Thymus (tissue), 11 donors: ENCODE measurements at regions not wholly inside any gene's neighbourhood (a gene's known extent, or its start where the extent isn't known, plus 50 kb on each side); places are given as distances from the start of the nearest gene placed in this dataset.

Source experiments
- DNase-seq, 9 donors: peaks; one replicate each; pipeline ENCODE4 v3.0.0-alpha.2; 2013; ENCODE audit warnings: low spot score in 9 of 9, low read depth in 6 of 9, missing footprints in 1 of 9
- H3K27ac ChIP-seq, 2 donors: one replicate each; pipeline ENCODE4 v1.5.1; 2013; ENCODE audit warnings: control low read depth in 1 of 2, low read depth in 1 of 2, low read length in 1 of 2, mild to moderate bottlenecking in 1 of 2, moderate library complexity in 1 of 2
- H3K27me3 ChIP-seq, 2 donors: one replicate each; pipeline ENCODE4 v1.5.1; 2013; ENCODE audit warnings: low read length in 1 of 2; ENCODE audit not compliant: control insufficient read depth in 2 of 2, insufficient read depth in 1 of 2
- H3K36me3 ChIP-seq, 2 donors: one replicate each; pipeline ENCODE4 v1.5.1; 2013; ENCODE audit warnings: low read length in 1 of 2, mild to moderate bottlenecking in 1 of 2, moderate library complexity in 1 of 2; ENCODE audit not compliant: control insufficient read depth in 2 of 2, insufficient read depth in 2 of 2
- H3K4me1 ChIP-seq, 2 donors: one replicate each; pipeline ENCODE4 v1.5.1; 2013; ENCODE audit warnings: low read length in 2 of 2; ENCODE audit not compliant: control insufficient read depth in 2 of 2, insufficient read depth in 2 of 2
- H3K4me3 ChIP-seq, 2 donors: one replicate each; pipeline ENCODE4 v1.5.1; 2013; ENCODE audit warnings: low read length in 2 of 2, control low read depth in 1 of 2, mild to moderate bottlenecking in 1 of 2
- H3K9me3 ChIP-seq, 2 donors: one replicate each; pipeline ENCODE4 v1.5.1; 2013; ENCODE audit warnings: low read length in 1 of 2, mild to moderate bottlenecking in 1 of 2; ENCODE audit not compliant: control insufficient read depth in 2 of 2, insufficient read depth in 1 of 2
- WGBS: extraction: QIAGEN DNeasy Blood & Tissue Kit; methylation state at CpG from one replicate; pipeline ENCODE4 v1.1.7; 2013; 5-methylcytosine and 5-hydroxymethylcytosine counted together
- donor health status: healthy.

DNA sequence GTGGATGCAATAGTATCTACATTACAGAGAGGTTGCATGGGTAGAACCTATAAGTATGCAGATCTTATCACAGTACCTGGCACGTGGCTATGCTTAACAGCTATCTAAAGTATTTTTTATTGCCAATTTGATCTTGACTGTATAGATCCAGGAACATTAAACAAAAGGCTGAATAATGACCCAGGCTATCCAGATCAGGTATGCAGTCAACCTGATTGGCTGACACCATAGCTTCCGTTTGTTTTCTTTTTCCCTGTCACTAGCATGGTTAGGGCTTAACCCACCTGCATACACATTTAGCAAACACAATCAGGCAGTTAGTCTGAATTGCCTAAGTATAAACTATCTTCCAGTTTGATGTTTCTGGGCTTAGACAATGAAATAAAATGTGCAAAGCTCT lies 264.9 kb upstream of the PLXNA2 start:
- H3K27ac ChIP-seq = no peak overlapping the region
- H3K36me3 ChIP-seq = no peaks in the 10 kb centered on the region
- no peaks in the 10 kb centered on the region for H3K4me1 ChIP-seq
- no peak overlapping the region for H3K4me3 ChIP-seq
- WGBS = 76% methylated on average over 2 of the region's 2 CpGs
- no peaks in the 10 kb centered on the region for H3K27me3 ChIP-seq
- H3K9me3 ChIP-seq = no peaks in the 10 kb centered on the region
- no peak for DNase-seq

DNA sequence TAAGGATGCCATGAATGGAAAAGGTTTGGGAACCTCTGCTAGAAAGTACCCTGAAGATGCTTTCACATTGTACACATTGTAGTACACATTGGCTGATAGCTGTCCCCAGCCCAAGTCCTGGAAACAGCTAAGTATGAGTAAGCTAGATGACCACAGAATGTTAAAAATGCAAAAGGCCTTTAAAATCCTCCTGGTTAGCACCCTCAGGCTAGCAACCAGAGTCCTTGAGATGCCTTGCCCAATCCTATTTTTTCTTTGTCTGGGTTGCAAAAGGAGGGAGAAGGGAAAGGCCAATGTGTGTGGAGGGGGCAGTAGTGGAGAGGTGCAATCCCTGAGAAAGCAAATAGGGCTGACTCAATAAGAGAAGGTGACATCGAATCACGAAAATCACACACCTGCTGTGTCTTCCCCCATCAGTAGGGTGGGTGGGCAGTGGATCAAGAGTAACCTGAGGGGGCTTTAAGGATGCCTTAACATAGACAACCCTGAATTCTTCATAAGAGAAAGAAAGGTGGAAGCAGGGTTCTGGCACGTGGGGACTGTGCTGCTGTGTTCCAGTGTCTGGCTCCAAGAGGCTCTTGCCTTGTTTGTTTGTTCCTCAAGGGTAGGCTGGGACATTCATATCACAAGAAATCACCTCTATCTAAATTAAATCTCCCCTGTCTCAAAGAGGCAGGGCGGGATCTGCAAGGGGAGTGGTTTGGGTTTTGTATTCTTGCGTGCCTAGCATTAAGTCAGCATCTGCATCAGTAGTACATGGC lies 266.2 kb upstream of the PLXNA2 start:
- H3K27me3 ChIP-seq = no peaks in the 10 kb centered on the region
- H3K4me3 ChIP-seq = no peak overlapping the region
- WGBS = 92% methylated on average over 5 of the region's 5 CpGs
- H3K36me3 ChIP-seq = no peaks in the 10 kb centered on the region
- no peaks in the 10 kb centered on the region for H3K9me3 ChIP-seq
- DNase-seq = no peak
- H3K4me1 ChIP-seq = no peaks in the 10 kb centered on the region
- no peak overlapping the region for H3K27ac ChIP-seq

DNA sequence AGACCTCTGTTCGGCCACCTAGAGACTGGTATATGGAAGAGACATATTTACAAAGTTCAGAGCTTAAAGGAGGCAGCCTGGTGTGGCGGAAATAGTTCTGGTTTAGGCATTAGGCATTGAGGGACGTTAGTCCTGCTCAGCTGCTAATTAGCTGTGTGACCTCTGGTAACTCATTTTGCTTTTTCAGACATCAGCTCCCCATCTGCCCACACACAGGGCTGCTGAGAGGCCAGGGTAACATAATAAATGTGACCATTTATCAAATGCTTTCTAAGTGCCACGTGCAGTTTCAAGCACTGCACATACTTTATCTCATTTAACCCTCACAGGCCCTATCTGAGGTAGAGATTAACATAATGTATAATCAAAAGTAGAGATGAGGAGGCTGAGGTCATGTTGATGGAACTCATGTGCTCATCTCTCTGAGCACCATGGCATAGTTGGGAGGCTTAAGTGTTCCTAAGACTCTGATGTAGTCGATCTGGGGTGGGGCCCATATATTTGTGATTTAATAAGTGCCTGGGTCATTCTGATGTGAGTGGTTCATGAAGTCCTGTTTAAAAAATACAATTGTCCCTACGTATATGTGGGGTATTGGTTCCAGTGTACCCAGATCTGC lies 267.2 kb upstream of the PLXNA2 start:
- WGBS = 84% methylated on average over 6 of the region's 6 CpGs
- Histone ChIP-seq H3K4me1 (no peaks in the 10 kb centered on the region), H3K4me3 (no peak overlapping the region), H3K27me3 (no peaks in the 10 kb centered on the region), H3K36me3 (no peaks in the 10 kb centered on the region), H3K9me3 (no peaks in the 10 kb centered on the region), H3K27ac (no peak overlapping the region)
- no peak for DNase-seq

DNA sequence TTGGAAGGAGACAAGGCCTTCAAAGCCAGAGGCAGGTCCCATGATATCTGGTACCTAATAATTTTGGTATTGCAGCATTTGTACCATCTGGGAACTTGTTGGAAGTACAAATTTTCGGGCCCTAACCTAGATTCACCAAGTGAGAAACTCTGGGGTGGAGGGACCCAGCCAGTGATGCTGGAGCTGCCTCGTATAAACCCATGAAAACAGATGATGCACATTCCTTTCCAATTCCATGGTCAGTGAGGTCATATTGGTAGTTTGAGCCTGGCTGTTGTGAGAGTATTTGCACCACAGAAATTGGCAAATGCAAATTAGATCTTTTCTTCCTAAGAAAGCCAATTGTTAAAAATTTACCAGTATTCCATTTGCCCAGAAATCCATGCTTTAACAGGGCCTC lies 269.6 kb upstream of the PLXNA2 start:
- DNase-seq = no peak
- no peaks in the 10 kb centered on the region for H3K27me3 ChIP-seq
- no peaks in the 10 kb centered on the region for H3K36me3 ChIP-seq
- H3K9me3 ChIP-seq = no peaks in the 10 kb centered on the region
- no peak overlapping the region for H3K4me3 ChIP-seq
- 80% methylated on average over 2 of the region's 2 CpGs for WGBS
- H3K4me1 ChIP-seq = no peaks in the 10 kb centered on the region
- no peak overlapping the region for H3K27ac ChIP-seq

DNA sequence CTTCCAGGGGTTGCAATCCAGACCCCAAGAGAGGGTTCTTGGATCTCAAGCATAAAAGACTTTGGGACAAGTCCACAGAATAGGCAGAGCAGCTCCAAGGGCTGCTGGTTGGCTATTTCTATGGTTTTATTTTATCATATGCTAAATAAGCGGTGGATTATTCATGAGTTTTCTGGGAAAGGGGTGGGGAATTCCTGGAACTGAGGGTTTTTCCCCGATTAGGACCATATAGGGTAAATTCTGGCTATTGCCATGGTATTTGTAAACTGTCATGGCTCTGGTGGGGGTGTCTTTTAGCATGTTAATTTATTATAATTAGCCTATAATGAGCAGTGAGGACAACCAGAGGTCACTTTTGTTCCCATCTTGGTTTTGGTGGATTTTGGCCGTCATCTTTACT lies 270.9 kb upstream of the PLXNA2 start:
- H3K4me1 ChIP-seq = no peaks in the 10 kb centered on the region
- H3K27ac ChIP-seq = no peak overlapping the region
- DNase-seq = no peak
- 96% methylated on average over 3 of the region's 3 CpGs for WGBS
- H3K27me3 ChIP-seq = no peaks in the 10 kb centered on the region
- H3K4me3 ChIP-seq = no peak overlapping the region
- H3K36me3 ChIP-seq = no peaks in the 10 kb centered on the region
- no peaks in the 10 kb centered on the region for H3K9me3 ChIP-seq

DNA sequence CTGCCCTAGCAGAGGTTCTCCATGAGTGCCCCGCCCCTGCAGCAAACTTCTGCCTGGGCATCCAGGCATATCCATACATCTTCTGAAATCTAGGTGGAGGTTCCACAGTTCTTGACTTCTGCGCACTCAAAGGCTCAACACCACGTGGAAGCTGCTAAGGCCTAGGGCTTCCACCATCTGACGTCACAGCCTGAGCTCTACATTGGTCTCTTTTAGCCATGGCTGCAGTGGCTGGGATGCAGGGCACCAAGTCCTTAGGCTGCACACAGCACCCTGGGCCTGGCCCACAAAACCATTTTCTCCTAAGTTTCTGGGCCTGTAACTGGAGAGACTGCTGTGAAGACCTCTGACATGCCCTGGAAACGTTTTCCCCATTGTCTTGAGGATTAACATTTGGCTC lies 272.6 kb upstream of the PLXNA2 start:
- Histone ChIP-seq H3K27me3 (no peaks in the 10 kb centered on the region), H3K9me3 (no peaks in the 10 kb centered on the region), H3K4me3 (no peak overlapping the region), H3K36me3 (no peaks in the 10 kb centered on the region), H3K27ac (no peak overlapping the region), H3K4me1 (no peaks in the 10 kb centered on the region)
- WGBS = 89% methylated on average over 5 of the region's 5 CpGs
- DNase-seq = no peak

DNA sequence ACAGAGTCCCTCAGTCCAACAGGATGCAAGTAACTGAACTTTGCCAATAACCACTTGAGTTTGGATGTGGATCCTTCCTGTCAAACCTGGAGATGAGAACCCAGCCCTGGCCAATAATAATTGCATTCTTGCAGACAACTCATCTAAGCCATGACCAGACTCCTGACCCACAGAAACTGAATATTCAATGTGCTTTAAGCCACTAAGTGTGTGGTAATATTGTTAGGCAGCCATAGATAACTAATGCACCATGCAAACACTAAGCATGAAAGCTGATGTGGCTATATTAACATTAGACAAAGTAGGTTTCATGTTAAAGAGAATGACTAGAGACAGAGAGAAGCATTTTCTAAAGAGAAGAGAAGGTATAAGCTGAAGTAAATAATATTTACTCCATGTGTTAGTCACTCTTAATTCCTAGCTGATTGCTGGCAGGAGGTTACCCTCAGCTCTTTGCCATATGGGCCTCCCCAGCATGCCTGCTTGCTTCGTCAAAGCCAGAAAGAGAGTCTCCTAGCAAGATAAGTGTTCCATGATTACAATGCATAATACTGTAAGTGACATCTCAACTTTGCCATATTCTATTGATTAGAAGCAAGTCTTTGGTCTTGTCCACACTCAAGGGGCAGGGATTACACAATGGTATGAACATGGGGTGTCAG lies 276.4 kb upstream of the PLXNA2 start:
- H3K27me3 ChIP-seq = no peaks in the 10 kb centered on the region

DNA sequence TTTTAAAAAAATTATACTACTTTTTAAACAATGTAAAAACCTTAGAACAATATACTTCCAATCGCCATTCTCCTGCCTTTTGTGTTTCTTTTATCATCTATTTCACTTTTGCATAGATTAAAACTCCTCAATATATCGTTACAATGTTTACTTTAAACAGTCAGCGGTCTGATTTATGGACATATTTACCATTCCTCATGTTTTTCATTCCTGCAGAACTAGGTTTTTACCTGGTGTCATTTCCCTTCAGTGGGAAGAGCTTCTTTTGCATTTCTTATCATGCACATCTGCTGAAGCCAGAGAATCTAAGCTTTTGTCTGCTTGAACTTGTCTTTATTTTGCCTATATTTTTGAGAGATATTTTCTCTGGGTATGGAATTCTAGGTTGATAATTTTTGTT lies 277.4 kb upstream of the PLXNA2 start:
- WGBS = 86% methylated on average over 3 of the region's 3 CpGs
- DNase-seq = no peak
- Histone ChIP-seq H3K27me3 (no peaks in the 10 kb centered on the region), H3K4me3 (no peak overlapping the region), H3K9me3 (no peaks in the 10 kb centered on the region), H3K36me3 (no peaks in the 10 kb centered on the region), H3K27ac (no peak overlapping the region), H3K4me1 (no peaks in the 10 kb centered on the region)

More for the DNA sequence above, 276.4 kb upstream of the PLXNA2 start:
- no peak overlapping the region for H3K27ac ChIP-seq
- no peak overlapping the region for H3K4me3 ChIP-seq
- DNase-seq = no peak
- WGBS = 98% methylated on average over 1 of the region's 1 CpG
- no peaks in the 10 kb centered on the region for H3K36me3 ChIP-seq
- H3K4me1 ChIP-seq = no peaks in the 10 kb centered on the region
- no peaks in the 10 kb centered on the region for H3K9me3 ChIP-seq

DNA sequence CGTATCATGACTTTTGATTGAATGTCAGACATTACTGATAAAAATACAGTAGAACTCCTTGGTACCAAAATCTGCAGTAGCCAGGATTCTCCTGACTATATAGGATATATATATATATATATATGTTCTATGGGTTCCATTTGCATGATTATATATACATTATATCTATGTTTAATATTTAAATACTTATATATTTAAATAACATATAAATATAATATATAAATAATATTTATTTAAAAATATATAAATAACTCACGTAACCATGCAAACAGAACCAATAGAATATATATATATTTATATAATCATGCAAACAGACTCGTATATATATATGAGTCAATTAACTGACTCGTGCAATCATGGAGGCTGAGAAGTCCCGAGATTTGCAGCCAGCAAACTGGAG lies 278.8 kb upstream of the PLXNA2 start:
- WGBS = 97% methylated on average over 5 of the region's 5 CpGs
- no peak for DNase-seq

More for the DNA sequence above, 278.8 kb upstream of the PLXNA2 start:
- no peaks in the 10 kb centered on the region for H3K27me3 ChIP-seq
- no peaks in the 10 kb centered on the region for H3K36me3 ChIP-seq
- H3K27ac ChIP-seq = no peak overlapping the region
- H3K4me1 ChIP-seq = no peaks in the 10 kb centered on the region
- no peaks in the 10 kb centered on the region for H3K9me3 ChIP-seq
- H3K4me3 ChIP-seq = no peak overlapping the region
